ENCODE measurements at regions not wholly inside any gene's neighbourhood (a gene's known extent, or its start where the extent isn't known, plus 50 kb on each side); places are given as distances from the start of the nearest gene placed in this dataset.
"Not testable (repeated sequence)": the region's sequence is repeated elsewhere in the genome, so short reads cannot be mapped to it uniquely, and the experiment has no call there.

DNA sequence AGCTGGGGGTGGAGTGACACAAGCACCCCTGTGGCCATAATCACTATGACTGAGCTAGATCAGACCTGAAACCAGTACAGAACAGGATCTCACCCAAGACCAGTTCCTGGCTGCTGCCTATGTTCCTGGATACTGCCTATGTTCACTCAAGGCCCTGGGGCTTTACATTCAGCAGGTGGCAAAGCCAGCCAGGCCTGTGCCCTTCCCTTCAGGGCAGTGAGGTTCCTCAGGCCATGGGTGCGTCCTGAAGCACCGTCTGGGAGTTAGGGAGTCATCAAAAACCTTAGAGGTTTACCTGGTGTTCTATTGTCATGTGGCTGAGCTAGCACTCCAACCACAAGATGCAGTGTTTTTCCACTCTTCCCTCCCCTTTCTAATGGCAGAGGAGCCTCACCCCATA lies 419.8 kb downstream of the TMEM232 start:
- TF ChIP-seq, protein P1, sequence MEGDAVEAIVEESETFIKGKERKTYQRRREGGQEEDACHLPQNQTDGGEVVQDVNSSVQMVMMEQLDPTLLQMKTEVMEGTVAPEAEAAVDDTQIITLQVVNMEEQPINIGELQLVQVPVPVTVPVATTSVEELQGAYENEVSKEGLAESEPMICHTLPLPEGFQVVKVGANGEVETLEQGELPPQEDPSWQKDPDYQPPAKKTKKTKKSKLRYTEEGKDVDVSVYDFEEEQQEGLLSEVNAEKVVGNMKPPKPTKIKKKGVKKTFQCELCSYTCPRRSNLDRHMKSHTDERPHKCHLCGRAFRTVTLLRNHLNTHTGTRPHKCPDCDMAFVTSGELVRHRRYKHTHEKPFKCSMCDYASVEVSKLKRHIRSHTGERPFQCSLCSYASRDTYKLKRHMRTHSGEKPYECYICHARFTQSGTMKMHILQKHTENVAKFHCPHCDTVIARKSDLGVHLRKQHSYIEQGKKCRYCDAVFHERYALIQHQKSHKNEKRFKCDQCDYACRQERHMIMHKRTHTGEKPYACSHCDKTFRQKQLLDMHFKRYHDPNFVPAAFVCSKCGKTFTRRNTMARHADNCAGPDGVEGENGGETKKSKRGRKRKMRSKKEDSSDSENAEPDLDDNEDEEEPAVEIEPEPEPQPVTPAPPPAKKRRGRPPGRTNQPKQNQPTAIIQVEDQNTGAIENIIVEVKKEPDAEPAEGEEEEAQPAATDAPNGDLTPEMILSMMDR (IDR thresholded peaks at IDR 0.05; ENCODE audit: control extremely low read depth, extremely low read depth, low read depth, missing control alignments), result no peak
- DNase-seq (ENCODE audit: extremely low spot score), result no peak
- ChIA-PET CTCF (no interaction called here), POLR2A (interaction anchor here (0.7 kb wide), 1 partner anchor 13 kb away, joined by 4 read pairs; no protein-coding TSS in a partner anchor)

DNA sequence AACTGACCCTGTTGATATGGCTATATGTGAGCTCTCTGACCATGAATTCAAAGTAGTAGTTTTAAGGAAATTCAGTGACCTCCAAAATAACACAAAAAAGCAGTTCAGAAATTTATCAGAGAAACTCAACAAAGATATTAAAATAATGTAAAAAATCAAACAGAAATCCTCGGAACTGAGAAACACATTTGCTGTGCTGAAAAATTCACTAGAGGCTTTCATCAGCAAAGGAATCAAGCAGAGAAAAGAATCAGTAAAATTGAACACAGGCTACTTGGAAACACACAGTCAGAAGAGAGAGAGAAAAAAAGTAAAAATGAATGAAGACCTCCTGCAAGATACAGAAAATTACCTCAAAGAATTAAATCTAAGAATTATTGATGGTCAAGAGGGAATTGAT lies 417.2 kb downstream of the TMEM232 start:
- POLR2A ChIA-PET, result no interaction called here
- no peak for DNase-seq (ENCODE audit: extremely low spot score)
- CTCF ChIA-PET, result no interaction called here
- TF ChIP-seq, protein P1 (IDR thresholded peaks at IDR 0.05; ENCODE audit: control extremely low read depth, extremely low read depth, low read depth, missing control alignments), result no peak

DNA sequence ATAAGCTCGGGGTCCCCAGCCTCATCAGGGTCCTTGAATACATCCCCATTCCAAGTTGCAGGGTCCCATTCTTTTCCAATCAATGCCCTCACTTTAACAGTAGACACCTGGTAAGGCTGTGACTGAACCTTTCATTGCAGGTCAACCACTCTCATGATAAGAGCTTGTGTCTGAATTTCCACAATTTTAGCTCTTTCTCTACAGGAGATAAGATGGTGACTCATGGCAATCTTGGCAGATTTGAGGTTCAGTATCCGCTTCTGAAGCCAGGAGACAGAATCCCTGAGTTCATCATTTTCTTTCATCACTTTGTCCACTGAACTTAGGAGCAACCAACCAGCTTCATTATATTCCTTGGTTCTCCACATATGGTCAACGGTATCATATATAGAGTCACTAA lies 409.9 kb downstream of the TMEM232 start:
- POLR2A ChIA-PET; CTCF ChIA-PET; DNase-seq (ENCODE audit: extremely low spot score): not testable (repeated sequence)

DNA sequence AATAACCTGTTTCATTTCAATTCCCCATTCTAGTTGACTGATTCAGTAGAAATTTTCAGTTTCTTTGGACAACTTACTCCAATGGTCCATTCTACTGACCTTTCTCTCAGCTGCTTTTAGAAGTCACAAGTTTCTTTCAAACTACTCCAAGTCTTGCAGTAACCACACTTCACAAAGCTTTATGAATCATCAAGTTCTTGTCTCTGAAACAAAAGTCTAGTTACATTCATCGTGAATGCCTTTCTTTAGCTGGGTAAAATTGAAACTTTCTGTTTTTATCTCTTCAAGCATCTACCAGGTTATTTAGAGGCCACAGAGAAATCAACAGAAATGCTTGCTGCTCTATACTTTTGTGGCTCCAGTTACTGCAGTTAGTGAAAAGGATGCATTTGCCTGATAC lies 405.4 kb downstream of the TMEM232 start:
- no peak for DNase-seq (ENCODE audit: extremely low spot score)
- ChIA-PET POLR2A (no interaction called here), CTCF (no interaction called here)
- TF ChIP-seq, protein P1 (IDR thresholded peaks at IDR 0.05; ENCODE audit: control extremely low read depth, extremely low read depth, low read depth, missing control alignments), result no peak

DNA sequence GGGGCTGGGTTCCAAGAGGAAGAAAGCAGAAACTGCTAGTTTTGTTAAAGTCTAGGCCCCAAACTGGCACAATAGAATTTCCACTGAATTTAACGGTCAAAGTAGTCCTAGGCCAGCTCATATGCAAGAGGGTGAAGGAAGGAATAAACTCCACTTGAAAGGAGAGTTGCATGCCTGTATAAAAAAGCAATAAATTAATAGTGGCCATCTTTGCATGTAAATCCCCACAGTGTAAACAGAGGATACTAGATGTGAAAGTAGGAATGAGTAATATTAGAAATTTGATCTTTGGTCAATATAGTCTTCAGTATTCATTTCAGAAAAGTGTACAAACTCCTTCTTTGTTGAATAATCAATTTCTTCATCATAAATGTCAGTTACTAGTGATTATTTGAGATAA lies 403.1 kb downstream of the TMEM232 start:
- TF ChIP-seq, protein P1 (IDR thresholded peaks at IDR 0.05; ENCODE audit: control extremely low read depth, extremely low read depth, low read depth, missing control alignments), result no peak
- POLR2A ChIA-PET, result no interaction called here
- CTCF ChIA-PET, result interaction anchor here (0.9 to 1.0 kb wide), 2 partner anchors 13 to 27 kb away, joined by 3 read pairs; no protein-coding TSS in a partner anchor
- no peak for DNase-seq (ENCODE audit: extremely low spot score)

DNA sequence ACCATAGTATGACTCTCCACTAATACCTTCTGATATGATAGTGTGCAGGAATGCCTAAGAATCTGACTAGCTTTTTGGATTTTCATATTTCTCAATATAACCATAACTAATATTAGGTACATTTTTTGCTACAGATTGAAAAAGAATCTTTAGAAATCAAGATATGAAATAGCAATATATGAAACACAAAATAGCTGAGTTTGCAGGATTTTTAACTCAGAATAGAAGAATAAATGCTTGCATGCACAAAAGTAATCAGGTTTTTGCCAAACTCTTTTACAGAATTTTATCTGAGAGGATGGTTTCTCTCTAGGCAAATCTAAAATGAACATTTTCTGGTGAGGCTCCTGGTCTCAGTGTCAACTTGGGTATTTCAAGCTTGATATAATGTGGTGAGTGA lies 402.6 kb downstream of the TMEM232 start:
- no peak for DNase-seq (ENCODE audit: extremely low spot score)
- TF ChIP-seq, protein P1 (IDR thresholded peaks at IDR 0.05; ENCODE audit: control extremely low read depth, extremely low read depth, low read depth, missing control alignments), result no peak
- POLR2A ChIA-PET, result no interaction called here
- CTCF ChIA-PET, result no interaction called here

DNA sequence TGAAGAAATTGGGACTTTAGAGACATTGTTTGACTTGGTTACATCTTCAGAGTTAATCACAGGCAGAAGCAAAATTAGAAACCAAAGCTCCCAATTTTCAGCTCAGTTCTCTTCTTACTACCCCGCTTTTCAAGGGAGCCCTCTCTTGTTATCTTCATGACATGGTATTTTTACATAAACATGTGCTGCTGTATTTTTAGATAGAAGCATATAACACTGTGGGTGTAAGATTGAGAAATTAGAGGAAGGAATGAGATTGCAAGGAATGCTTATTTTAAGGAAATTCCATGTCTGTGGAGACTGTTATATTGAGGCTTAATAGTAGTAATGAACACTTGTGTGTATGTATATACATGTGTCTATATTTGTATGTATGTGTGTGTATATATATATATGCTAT lies 401.6 kb downstream of the TMEM232 start:
- TF ChIP-seq, protein P1 (IDR thresholded peaks at IDR 0.05; ENCODE audit: control extremely low read depth, extremely low read depth, low read depth, missing control alignments), result no peak
- POLR2A ChIA-PET, result no interaction called here
- CTCF ChIA-PET, result no interaction called here

More for the DNA sequence above, 401.6 kb downstream of the TMEM232 start:
- DNase-seq (ENCODE audit: extremely low spot score), result no peak

Measured in GM10248 (cell line).